Spleen (tissue), 11 donors: ENCODE measurements at regions not wholly inside any gene's neighbourhood (a gene's known extent, or its start where the extent isn't known, plus 50 kb on each side); places are given as distances from the start of the nearest gene placed in this dataset.

Source experiments
- DNase-seq: peaks from one replicate; pipeline ENCODE4 v3.0.0-alpha.2; 2020
- H3K27ac ChIP-seq, 8 donors: fragments of 200-600 bp; sonication (generic) in 7 of 8; 1 replicate in 4 of 8; 2 replicates in 4 of 8; pipeline versions ENCODE4 v1.5.0 to v1.8.0; 2016 to 2021; ENCODE audit warnings: inconsistent platforms in 4 of 8, mild to moderate bottlenecking in 4 of 8, moderate library complexity in 1 of 8
- H3K27me3 ChIP-seq, 7 donors: fragments of 200-600 bp; sonication (generic) in 6 of 7; replicated peaks in 1 of 7; 1 replicate in 4 of 7; 2 replicates in 3 of 7; pipeline versions ENCODE4 v1.5.0 to v1.8.0; 2016 to 2021; ENCODE audit warnings: inconsistent platforms in 3 of 7, mild to moderate bottlenecking in 1 of 7
- H3K36me3 ChIP-seq, 6 donors: fragments of 200-600 bp; sonication (generic) in 5 of 6; 1 replicate in 4 of 6; 2 replicates in 2 of 6; pipeline versions ENCODE4 v1.5.0 to v1.8.0; 2016 to 2021; ENCODE audit warnings: inconsistent platforms in 2 of 6
- H3K4me1 ChIP-seq, 6 donors: fragments of 200-600 bp; sonication (generic) in 5 of 6; 1 replicate in 3 of 6; 2 replicates in 3 of 6; pipeline versions ENCODE4 v1.5.0 to v1.8.0; 2016 to 2021; ENCODE audit warnings: inconsistent platforms in 3 of 6
- H3K4me3 ChIP-seq, 8 donors: fragments of 200-600 bp; sonication (generic) in 7 of 8; 1 replicate in 4 of 8; 2 replicates in 4 of 8; pipeline versions ENCODE4 v1.5.0 to v1.8.0; 2016 to 2021; ENCODE audit warnings: inconsistent platforms in 4 of 8, mild to moderate bottlenecking in 4 of 8, moderate library complexity in 2 of 8
- H3K9me3 ChIP-seq, 8 donors: fragments of 200-600 bp; sonication (generic) in 7 of 8; 1 replicate in 4 of 8; 2 replicates in 4 of 8; pipeline versions ENCODE4 v1.5.0 to v1.8.0; 2016 to 2021; ENCODE audit warnings: inconsistent platforms in 4 of 8
- CTCF ChIP-seq, 11 experiments: fragments of 200-600 bp in 7 of 11; fragments of 450-650 bp in 4 of 11; sonication (generic) in 4 of 11; IDR thresholded peaks in 8 of 11; conservative IDR thresholded peaks in 3 of 11; 1 replicate in 7 of 11; 2 replicates in 4 of 11; pipeline versions ENCODE4 v1.4.0 to v1.8.0; 2016 to 2021; ENCODE audit warnings: antibody characterized with exemption in 11 of 11, inconsistent platforms in 4 of 11, mild to moderate bottlenecking in 1 of 11
- POLR2A ChIP-seq, 3 donors: fragments of 450-650 bp; IDR thresholded peaks; one replicate each; pipeline ENCODE4 v1.5.1; 2017; ENCODE audit warnings: antibody characterized with exemption in 3 of 3, mild to moderate bottlenecking in 1 of 3
- POLR2AphosphoS5 ChIP-seq, 3 donors: sonication (generic); formaldehyde crosslinking; IDR thresholded peaks; one replicate each; pipeline ENCODE4 v1.5.1; 2017; ENCODE audit warnings: antibody characterized with exemption in 3 of 3
- WGBS, 5 donors: extraction: QIAGEN DNeasy Blood & Tissue Kit in 3 of 5; methylation state at CpG; one replicate each; pipeline versions ENCODE4 v1.1.5 to v1.1.7; 2013 to 2018; 5-methylcytosine and 5-hydroxymethylcytosine counted together
- intact Hi-C: fragments of 100-400 bp; cut with DNase I; formaldehyde crosslinking; loops from one replicate; pipeline ENCODE4 v1.15.0; 2023; ENCODE audit warnings: low total_unique reads
- donor health status: healthy with polysubstance abuse.
- donor health status: DM: no; HTN: no; CAD: no; lungs with moderate emphysema.
- donor health status: DM: no; HTN: no; CAD: no.
- donor health status: Bipolar disorder and iron deficiency.
- donor health status: healthy.
- donor health status: DM: no; HTN: no; CAD: no.
- donor health status: DM: yes; HTN: yes; CAD: no.

- Histone ChIP-seq H3K36me3 (peaks cover 0 to 16% (median 1%) of the 10 kb centered on the region in 6 donors), H3K27me3 (peaks cover 0 to 6% (median 0%) of the 10 kb centered on the region in 7 donors), H3K9me3 (peaks cover 0 to 9% (median 0%) of the 10 kb centered on the region in 8 donors), H3K27ac (peak overlapping the region in 6 of 8 donors; percentile 98 to 100 (median 100)), H3K4me3 (peak overlapping the region in 5 of 8 donors; percentile 17 to 71 (median 60)), H3K4me1 (peaks cover 19 to 77% (median 57%) of the 10 kb centered on the region in 6 donors)
- TF ChIP-seq POLR2A (IDR thresholded peaks at IDR 0.05) (no peak), CTCF (IDR thresholded peaks at IDR 0.05 in 8 of 11, conservative IDR thresholded peaks at IDR 0.05 in 3 of 11) (no peak), POLR2AphosphoS5 (IDR thresholded peaks at IDR 0.05) (no peak)
- no peak for DNase-seq
- intact Hi-C loops = loop anchor here (5.0 kb wide), 1 partner anchor 37 kb away; no protein-coding TSS in a partner anchor
- 63 to 74% (median 71%) methylated on average over 1 of the region's 1 CpG for WGBS, 5 donors
Observed at GRCh38 chr5:42989190-42989589, 50.9 kb downstream of the ANXA2R start.

GRCh38 chr5:42988568-42988967 is 51.6 kb downstream of the ANXA2R start:
- DNase-seq = no peak
- TF ChIP-seq POLR2AphosphoS5 (IDR thresholded peaks at IDR 0.05) = no peak
- TF ChIP-seq CTCF (IDR thresholded peaks at IDR 0.05 in 8 of 11, conservative IDR thresholded peaks at IDR 0.05 in 3 of 11) = no peak
- no peak for TF ChIP-seq POLR2A (IDR thresholded peaks at IDR 0.05)
- intact Hi-C loops = loop anchor here (5.0 kb wide), 1 partner anchor 36 kb away; no protein-coding TSS in a partner anchor
- Histone ChIP-seq H3K36me3 (peaks cover 0 to 22% (median 1%) of the 10 kb centered on the region in 6 donors), H3K9me3 (peaks cover 0 to 9% (median 0%) of the 10 kb centered on the region in 8 donors), H3K4me1 (peaks cover 19 to 82% (median 59%) of the 10 kb centered on the region in 6 donors), H3K4me3 (peak overlapping the region in 2 of 8 donors; percentile 60 to 71), H3K27ac (peak overlapping the region in 5 of 8 donors; percentile 31 to 100 (median 100)), H3K27me3 (peaks cover 0 to 6% (median 0%) of the 10 kb centered on the region in 7 donors)
- 93 to 98% (median 93%) methylated on average over 2 of the region's 2 CpGs for WGBS, 5 donors

GRCh38 chr5:42985129-42986037 is 54.7 kb downstream of the ANXA2R start:
- TF ChIP-seq POLR2A (IDR thresholded peaks at IDR 0.05) (no peak), POLR2AphosphoS5 (IDR thresholded peaks at IDR 0.05) (no peak), CTCF (IDR thresholded peaks at IDR 0.05 in 8 of 11, conservative IDR thresholded peaks at IDR 0.05 in 3 of 11) (no peak)
- WGBS, 5 donors = 74 to 89% (median 78%) methylated on average over 2 of the region's 2 CpGs
- no peaks in the 10 kb centered on the region for H3K27me3 ChIP-seq
- H3K36me3 ChIP-seq = peaks cover 0 to 33% (median 1%) of the 10 kb centered on the region in 6 donors
- no peak for DNase-seq
- H3K27ac ChIP-seq = peak overlapping the region in 1 of 8 donors; percentile 52
- intact Hi-C loops = loop anchor here (5.0 kb wide), 1 partner anchor 33 kb away; no protein-coding TSS in a partner anchor
- H3K9me3 ChIP-seq = peaks cover 0 to 9% (median 0%) of the 10 kb centered on the region in 8 donors
- H3K4me1 ChIP-seq = peaks cover 15 to 79% (median 57%) of the 10 kb centered on the region in 6 donors
- H3K4me3 ChIP-seq = no peak overlapping the region

GRCh38 chr5:42984307-42984706 is 55.8 kb downstream of the ANXA2R start:
- peaks cover 9 to 69% (median 46%) of the 10 kb centered on the region in 6 donors for H3K4me1 ChIP-seq
- H3K36me3 ChIP-seq = peaks cover 0 to 35% (median 1%) of the 10 kb centered on the region in 6 donors
- H3K27me3 ChIP-seq = no peaks in the 10 kb centered on the region
- H3K9me3 ChIP-seq = peaks cover 0 to 12% (median 1%) of the 10 kb centered on the region in 8 donors
- H3K4me3 ChIP-seq = no peak overlapping the region
- H3K27ac ChIP-seq = no peak overlapping the region
- intact Hi-C loops = no loop called here
- TF ChIP-seq POLR2AphosphoS5 (IDR thresholded peaks at IDR 0.05) (no peak), POLR2A (IDR thresholded peaks at IDR 0.05) (no peak), CTCF (IDR thresholded peaks at IDR 0.05 in 8 of 11, conservative IDR thresholded peaks at IDR 0.05 in 3 of 11) (no peak)
- no peak for DNase-seq
